ENCODE measurements at regions not wholly inside any gene's neighbourhood (a gene's known extent, or its start where the extent isn't known, plus 50 kb on each side); places are given as distances from the start of the nearest gene placed in this dataset.
"Not testable (repeated sequence)": the region's sequence is repeated elsewhere in the genome, so short reads cannot be mapped to it uniquely, and the experiment has no call there.

DNA sequence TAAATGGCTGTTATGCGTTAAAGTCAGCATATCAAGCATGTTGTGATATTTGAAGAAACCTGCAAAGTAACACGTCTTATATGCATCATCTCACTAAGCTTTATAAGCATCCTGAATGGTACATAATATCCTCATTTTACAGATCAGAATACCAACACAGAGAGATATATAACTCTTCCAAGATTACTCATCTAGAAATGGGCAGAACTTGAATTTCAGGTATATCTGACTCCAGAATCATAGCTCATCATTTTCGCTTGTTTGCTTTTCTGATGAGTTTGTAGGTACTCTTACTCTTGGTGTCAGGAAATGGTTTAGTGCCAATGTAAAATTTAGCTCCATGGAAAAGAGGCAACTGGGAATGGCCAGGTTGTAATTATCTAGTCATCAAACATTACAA lies 232.3 kb upstream of the ANKH start:
- TF ChIP-seq, protein P1, sequence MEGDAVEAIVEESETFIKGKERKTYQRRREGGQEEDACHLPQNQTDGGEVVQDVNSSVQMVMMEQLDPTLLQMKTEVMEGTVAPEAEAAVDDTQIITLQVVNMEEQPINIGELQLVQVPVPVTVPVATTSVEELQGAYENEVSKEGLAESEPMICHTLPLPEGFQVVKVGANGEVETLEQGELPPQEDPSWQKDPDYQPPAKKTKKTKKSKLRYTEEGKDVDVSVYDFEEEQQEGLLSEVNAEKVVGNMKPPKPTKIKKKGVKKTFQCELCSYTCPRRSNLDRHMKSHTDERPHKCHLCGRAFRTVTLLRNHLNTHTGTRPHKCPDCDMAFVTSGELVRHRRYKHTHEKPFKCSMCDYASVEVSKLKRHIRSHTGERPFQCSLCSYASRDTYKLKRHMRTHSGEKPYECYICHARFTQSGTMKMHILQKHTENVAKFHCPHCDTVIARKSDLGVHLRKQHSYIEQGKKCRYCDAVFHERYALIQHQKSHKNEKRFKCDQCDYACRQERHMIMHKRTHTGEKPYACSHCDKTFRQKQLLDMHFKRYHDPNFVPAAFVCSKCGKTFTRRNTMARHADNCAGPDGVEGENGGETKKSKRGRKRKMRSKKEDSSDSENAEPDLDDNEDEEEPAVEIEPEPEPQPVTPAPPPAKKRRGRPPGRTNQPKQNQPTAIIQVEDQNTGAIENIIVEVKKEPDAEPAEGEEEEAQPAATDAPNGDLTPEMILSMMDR (IDR thresholded peaks at IDR 0.05; ENCODE audit: low read depth, low read length, missing control alignments): no peak
- in situ Hi-C loops (cut with HindIII; ENCODE audit: low pct_ligation_motif_present, low sequenced_read_pairs): no loop called here
- DNase-seq: no peak
- H3K36me3 ChIP-seq (replicated peaks): no peaks in the 10 kb centered on the region
- H3K27ac ChIP-seq: no peak overlapping the region
- H3K4me3 ChIP-seq (ENCODE audit: low read depth, low read length): no peak overlapping the region
- no peaks in the 10 kb centered on the region for H3K27me3 ChIP-seq (replicated peaks)

DNA sequence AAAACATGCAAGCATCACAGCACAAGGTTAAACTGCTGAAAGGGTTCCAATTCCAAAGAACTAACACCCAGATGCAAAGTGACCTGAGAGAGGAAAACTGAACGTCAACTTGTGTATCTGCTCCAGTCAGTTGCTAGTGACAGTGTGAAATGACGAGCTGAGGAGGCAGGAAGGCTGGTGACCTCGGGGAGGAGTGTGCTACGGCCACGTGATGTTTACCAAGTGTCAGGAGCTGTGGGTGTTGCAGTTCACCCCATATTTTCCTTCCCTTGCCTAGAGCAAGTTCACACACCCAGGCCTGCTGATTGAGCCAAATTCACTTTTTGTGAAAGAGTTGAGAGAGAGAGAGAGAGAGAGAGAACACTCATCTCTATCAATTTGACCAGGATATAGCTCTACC lies 231.6 kb upstream of the ANKH start:
- Histone ChIP-seq H3K27ac (no peak overlapping the region), H3K4me3 (ENCODE audit: low read depth, low read length) (no peak overlapping the region), H3K36me3 (replicated peaks) (no peaks in the 10 kb centered on the region), H3K27me3 (replicated peaks) (no peaks in the 10 kb centered on the region)
- TF ChIP-seq, protein P1 (IDR thresholded peaks at IDR 0.05; ENCODE audit: low read depth, low read length, missing control alignments): no peak
- in situ Hi-C loops (cut with HindIII; ENCODE audit: low pct_ligation_motif_present, low sequenced_read_pairs): no loop called here
- no peak for DNase-seq

DNA sequence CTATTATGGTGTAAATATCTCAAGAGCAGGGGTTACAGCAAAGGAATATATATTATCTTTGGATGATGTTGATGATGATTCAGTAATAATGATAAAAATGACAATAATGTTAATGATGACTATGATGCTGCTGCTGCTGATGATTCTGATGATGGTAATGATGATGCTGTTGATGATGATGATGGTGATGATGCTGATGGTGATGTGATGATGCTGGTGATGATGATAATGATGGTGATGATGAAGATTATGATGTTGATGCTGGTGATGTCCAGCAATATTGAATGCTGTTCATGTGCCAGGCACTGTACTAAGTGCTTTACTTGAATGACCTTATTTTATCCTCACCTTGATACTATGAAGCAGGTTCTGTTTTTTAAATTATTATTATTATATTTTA lies 226.0 kb upstream of the ANKH start:
- Histone ChIP-seq H3K36me3 (replicated peaks) (no peaks in the 10 kb centered on the region), H3K27ac (no peak overlapping the region), H3K4me3 (ENCODE audit: low read depth, low read length) (no peak overlapping the region), H3K27me3 (replicated peaks) (no peaks in the 10 kb centered on the region)
- in situ Hi-C loops (cut with HindIII; ENCODE audit: low pct_ligation_motif_present, low sequenced_read_pairs): no loop called here
- TF ChIP-seq, protein P1 (IDR thresholded peaks at IDR 0.05; ENCODE audit: low read depth, low read length, missing control alignments): no peak
- DNase-seq: no peak

DNA sequence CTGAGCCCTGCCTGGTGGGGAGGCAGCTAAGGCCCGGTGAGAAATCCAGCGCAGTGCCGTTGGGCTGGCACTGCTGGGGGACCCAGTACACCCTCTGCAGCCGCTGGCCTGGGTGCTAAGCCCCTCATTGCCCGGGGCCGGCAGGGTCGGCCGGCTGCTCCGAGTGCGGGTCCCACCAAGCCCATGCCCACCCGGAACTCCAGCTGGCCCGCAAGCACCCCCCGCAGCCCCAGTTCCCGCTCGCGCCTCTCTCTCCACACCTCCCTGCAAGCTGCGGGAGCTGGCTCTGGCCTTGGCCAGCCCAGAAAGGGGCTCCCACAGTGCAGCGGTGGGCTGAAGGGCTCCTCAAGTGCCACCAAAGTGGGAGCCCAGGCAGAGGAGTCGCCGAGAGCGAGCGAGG lies 225.1 kb upstream of the ANKH start:
- H3K36me3 ChIP-seq (replicated peaks); H3K27me3 ChIP-seq (replicated peaks); H3K27ac ChIP-seq; H3K4me3 ChIP-seq (ENCODE audit: low read depth, low read length); in situ Hi-C loops (cut with HindIII; ENCODE audit: low pct_ligation_motif_present, low sequenced_read_pairs); DNase-seq: not testable (repeated sequence)

DNA sequence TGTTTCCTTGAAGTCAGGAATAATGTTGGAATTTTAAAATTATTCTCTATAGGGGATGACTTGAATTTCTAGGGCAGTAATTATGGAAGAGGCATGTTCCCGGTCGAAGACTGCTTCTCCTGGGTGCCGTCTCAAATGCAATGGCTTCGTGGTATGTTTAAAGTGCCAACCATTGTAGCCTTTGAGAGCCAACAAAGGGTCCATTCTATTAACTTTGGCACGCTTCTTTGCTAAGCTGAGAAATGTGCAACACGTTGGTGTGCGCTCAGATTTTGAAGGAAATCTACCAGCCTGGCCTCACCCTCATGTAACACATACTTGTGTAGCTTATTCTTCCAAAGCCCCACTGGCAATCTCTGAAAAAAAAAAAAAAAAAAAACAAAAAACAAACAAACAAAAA lies 221.2 kb upstream of the ANKH start:
- TF ChIP-seq, protein P1 (IDR thresholded peaks at IDR 0.05; ENCODE audit: low read depth, low read length, missing control alignments): no peak
- no peaks in the 10 kb centered on the region for H3K27me3 ChIP-seq (replicated peaks)
- no peak overlapping the region for H3K27ac ChIP-seq
- H3K36me3 ChIP-seq (replicated peaks): no peaks in the 10 kb centered on the region
- no peak for DNase-seq
- in situ Hi-C loops (cut with HindIII; ENCODE audit: low pct_ligation_motif_present, low sequenced_read_pairs): no loop called here
- no peak overlapping the region for H3K4me3 ChIP-seq (ENCODE audit: low read depth, low read length)

DNA sequence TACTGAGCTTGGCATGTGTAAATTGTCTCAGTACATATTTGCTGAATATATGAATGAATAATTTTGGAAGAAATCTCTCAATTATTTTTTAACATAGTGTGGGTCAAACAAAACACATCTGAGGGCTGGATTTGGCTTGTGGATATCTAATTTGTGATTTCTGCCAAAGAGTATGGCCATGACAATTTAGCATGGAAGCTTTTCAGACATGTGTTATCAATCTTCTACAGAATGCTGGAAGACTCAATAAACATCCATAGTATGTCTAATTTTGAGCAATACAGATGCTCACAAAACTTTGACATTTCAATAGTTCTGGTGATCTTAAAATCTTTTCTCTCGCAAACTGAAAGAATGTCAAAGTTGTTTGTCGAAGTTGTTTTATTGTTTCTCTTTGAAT lies 214.1 kb upstream of the ANKH start:
- Histone ChIP-seq H3K27ac (no peak overlapping the region), H3K27me3 (replicated peaks) (no peaks in the 10 kb centered on the region), H3K4me3 (ENCODE audit: low read depth, low read length) (no peak overlapping the region), H3K36me3 (replicated peaks) (no peaks in the 10 kb centered on the region)
- in situ Hi-C loops (cut with HindIII; ENCODE audit: low pct_ligation_motif_present, low sequenced_read_pairs): no loop called here
- TF ChIP-seq, protein P1 (IDR thresholded peaks at IDR 0.05; ENCODE audit: low read depth, low read length, missing control alignments): no peak
- no peak for DNase-seq

Measured in brain microvascular endothelial cell (primary cell).